GM19452 (cell line): ENCODE measurements at regions not wholly inside any gene's neighbourhood (a gene's known extent, or its start where the extent isn't known, plus 50 kb on each side); places are given as distances from the start of the nearest gene placed in this dataset.

Source experiments
- ATAC-seq: cut with Tn5 transposase; IDR thresholded peaks from one replicate; pipeline ENCODE4 v1.9.1; 2021; ENCODE audit not compliant: unreplicated experiment

GRCh38 chr3:40848421-40848820 lies 323.7 kb downstream of the ZNF621 start:
- no peak for ATAC-seq

DNA sequence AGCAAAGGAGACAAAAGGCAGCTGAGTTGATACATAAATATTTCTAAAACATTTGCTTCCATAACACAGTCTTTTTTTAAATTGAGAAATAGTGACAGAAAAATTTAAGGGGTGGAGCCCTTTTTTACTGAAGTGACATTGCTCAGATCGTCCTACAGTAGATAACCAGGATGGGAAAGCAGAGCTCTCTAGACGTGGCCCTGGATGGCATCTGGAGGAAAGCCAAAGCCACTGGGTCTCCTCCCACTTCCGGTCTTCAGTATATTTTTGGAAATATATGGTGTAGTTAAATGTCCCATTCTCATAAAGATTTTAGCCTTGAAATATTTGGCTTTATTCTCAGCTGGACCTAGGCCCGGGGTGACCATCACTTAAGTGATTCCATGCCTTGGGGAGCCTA lies 326.1 kb downstream of the ZNF621 start:
- no peak for ATAC-seq

- no peak for ATAC-seq
These were observed 327.1 kb downstream of the ZNF621 start for GRCh38 chr3:40851836-40852235.

- ATAC-seq: no peak
These were observed 328.0 kb downstream of the ZNF621 start for GRCh38 chr3:40852712-40853111.

DNA sequence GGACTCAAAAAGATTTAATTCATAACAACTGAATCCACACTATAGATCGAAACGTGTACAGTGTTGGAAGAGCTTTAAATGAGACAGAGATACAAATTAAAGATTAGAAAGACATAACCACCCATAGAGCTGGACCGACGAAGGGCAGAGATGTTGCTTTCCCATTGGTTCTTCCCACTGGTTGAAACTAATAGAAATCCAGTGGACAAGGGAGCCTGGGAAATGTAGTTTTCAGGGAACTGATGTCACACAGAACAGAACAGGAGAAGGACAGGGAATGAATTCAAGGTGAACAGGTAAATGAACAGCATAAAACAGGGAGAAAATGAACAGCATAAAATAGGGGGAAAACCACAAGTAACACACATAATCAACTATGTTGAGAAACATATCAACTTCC lies 328.7 kb downstream of the ZNF621 start:
- no peak for ATAC-seq

DNA sequence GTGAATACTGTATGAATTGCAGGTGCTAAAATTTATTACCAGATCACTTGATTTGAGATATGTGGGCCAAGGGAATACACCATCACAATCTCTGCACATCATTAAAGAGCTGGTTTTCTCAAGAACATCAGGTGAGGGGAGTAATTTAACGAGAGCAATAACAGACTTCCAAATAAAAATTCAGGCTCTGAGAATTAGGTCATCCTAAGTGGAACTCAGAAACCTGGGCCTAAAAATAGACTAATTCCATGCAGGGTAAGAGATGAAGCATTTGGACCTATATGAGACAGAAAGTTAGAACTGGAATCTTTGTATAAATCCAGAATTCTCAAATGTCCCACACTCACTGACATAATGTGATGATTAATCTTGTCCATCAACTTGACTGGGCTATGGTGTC lies 331.1 kb downstream of the ZNF621 start:
- no peak for ATAC-seq

DNA sequence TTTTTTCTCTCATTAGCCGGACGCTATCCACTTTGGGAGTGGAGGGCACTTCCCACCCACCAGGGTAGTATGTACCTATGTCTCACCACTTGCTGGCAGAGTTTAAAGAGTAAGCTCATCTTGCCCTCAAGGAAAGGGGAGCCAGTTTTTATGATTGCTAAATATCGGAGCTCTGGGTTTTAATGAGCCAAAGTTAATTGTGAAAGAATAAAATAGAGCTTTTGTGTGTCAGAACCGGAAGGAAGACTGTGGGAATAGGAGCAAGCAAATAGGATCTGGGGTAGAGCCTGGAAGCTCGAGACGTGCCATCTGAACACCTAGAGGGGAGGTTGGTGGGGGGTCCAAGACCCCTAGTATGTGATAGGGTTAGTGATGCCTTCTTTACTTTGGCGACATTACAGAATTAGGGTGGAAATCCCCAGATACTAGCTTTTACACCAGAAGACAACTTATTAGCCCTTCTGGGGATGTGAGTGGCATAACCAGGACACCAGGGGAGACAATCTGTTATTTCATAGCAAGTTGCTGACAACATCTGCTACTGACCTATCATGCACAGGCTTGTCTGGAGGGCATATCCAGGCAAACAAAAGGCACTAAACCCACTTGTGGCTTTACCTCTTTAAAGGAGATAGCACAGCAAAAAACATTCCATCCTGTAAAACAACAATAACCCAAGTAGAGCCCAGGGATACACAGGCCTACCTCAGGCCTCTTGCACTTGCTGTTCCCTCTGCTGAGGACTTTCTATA lies 333.8 kb downstream of the ZNF621 start:
- ATAC-seq: no peak

- no peak for ATAC-seq
These were observed 336.4 kb upstream of the CTNNB1 start for GRCh38 chr3:40862946-40863345.

- ATAC-seq: no peak
These were observed 335.0 kb upstream of the CTNNB1 start for GRCh38 chr3:40864146-40864782.

DNA sequence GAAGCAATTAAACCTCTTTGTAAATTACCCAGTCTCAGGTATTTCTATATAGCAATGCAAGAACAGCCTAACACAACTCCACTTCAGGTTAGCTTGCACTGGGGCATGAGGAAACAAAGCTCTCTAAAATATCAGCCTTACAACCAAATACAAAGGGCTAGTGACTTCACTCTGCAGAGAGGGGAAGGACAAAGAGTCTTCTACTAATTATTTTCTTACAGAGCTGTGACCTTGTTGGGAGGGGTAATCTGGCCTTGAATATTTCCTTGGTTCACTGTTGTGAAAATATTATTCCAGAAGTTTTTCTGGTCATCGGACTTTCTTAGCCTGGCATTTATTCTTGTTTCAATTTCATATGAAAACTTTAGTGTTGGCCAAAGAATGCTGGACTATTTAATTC lies 334.4 kb upstream of the CTNNB1 start:
- ATAC-seq: no peak

DNA sequence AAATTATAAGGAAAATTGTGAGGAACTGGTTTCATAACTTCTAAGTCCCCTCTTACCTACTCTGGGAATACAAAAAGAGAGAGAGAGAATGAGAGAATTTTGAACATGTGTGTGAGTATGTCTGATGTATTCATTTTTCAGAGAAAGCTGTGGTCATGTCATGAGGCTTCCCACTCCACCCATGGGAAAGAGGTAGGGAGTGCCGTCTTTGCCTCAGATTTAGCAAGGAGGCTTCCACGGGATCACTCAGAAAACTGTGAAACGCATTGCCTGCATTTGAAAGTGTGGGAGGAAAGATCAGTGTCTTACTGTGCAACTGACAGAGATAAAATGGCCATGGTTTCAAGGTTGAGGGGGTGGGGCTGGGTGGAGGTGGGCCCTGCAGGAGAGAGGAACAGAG lies 331.5 kb upstream of the CTNNB1 start:
- ATAC-seq: no peak

DNA sequence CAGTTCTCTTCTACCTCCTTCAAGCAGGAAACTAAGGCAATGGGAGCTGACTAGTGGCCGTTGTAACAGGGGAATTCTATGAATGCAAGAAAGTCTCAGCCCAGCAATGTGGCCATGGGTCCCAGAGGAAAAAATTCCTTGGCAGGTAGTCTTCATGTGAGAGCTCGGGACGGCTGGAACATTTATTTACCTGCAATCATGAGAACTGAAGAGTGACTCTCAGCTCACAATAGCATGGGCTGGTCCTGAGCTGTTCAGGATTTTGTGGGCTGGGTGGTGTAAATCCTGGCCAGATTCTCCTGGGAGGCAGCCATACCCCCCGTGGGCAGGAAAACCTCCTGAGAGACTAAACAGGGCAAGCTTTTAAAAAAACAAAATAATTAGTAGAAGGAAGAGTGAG lies 330.3 kb upstream of the CTNNB1 start:
- no peak for ATAC-seq

GRCh38 chr3:40869939-40870338 lies 329.4 kb upstream of the CTNNB1 start:
- ATAC-seq: no peak

- no peak for ATAC-seq
These were observed 327.9 kb upstream of the CTNNB1 start for GRCh38 chr3:40871394-40871793.

- no peak for ATAC-seq
These were observed 326.9 kb upstream of the CTNNB1 start for GRCh38 chr3:40872258-40872920.

DNA sequence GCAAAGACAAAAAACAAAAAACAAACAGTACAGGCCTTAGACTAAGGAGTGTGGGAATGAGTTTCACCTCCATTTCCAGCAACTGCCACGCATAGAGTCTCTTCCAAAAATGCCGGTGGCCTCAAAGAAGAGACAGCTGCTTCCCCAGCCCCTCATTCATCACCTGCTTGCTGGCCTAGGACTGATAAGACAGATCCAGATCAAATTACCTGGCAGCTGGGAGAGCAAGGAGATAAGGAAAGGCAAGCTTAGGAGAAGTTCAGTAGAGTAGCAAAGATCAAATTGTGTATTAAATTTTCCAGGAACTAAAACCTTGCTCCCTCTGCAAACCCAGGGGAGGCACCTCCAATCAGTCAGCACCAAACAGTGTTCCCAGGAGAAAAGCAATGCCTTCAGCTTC lies 325.8 kb upstream of the CTNNB1 start:
- no peak for ATAC-seq

DNA sequence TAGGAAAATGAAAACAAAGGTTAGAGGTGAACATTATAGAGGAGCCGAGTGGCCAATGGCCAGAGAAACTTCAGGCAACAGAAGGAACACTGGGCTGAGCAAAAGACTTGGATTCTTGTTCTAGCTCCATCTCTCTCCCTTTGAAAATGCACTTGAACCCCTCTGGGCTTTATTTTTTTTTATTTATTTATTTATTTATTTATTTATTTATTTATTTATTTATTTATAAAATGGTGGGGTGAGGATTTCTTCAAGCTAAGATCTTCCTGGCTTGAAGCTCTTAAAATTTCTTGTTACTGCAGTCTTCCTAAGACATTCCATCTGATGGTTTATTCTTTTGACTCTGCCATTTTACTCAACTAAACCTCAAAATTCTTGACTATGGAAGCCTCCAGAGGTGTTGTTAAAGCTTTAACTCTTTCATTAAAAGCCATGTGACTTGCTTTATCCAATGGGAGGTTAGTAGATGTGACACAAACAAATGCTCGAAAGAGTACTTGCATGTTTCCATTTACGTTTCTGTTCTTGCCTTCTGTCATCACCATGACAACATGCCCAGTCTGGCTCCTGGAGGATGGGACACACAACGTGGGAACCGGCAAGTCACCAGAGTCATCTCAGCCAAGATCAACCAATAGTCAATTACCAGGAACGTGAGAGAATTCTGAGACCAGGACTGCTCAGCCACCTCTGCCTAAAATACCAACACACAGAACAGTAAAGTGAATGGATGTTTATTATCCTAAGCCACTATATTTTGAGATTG lies 325.2 kb upstream of the CTNNB1 start:
- no peak for ATAC-seq

DNA sequence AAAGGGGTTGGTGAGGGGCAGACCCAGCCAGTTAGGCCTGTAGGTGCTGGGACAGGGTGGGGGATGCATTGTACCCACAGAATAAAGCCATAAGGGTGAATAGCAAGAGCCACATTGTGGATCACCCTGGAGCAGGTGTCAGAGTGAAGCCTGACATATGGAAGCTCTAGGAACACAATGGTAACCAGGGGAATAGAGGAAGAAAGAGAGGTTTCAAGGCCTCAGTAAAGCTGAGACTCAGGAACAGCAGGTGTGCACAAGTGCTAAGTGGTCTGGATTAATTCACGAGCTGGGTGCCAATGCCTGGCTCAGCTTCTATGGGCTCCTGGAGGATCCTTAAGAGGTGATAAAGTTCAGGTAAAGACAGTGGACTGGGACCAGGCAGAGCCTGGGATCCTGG lies 323.7 kb upstream of the CTNNB1 start:
- no peak for ATAC-seq

DNA sequence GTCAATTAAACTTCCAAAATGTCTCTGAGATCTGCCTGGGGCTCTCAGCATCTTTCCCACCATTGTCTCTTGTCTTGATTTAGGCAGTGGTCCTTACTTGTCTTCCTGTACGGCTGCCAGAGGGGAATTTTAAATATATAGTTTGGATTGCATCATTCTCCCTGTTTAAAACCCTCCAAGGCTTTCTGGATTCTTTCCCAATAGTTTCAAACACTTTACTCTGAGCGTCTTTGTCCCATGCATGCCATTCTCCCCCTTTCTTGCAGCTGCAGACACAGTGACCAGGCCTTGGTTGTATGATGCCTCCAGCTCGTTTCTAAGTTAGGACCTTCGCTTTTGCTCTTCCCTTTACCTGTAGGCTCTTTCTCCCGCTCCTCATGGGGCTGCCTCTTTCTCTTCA lies 323.3 kb upstream of the CTNNB1 start:
- ATAC-seq: no peak

- no peak for ATAC-seq
These were observed 322.8 kb upstream of the CTNNB1 start for GRCh38 chr3:40876496-40876895.

DNA sequence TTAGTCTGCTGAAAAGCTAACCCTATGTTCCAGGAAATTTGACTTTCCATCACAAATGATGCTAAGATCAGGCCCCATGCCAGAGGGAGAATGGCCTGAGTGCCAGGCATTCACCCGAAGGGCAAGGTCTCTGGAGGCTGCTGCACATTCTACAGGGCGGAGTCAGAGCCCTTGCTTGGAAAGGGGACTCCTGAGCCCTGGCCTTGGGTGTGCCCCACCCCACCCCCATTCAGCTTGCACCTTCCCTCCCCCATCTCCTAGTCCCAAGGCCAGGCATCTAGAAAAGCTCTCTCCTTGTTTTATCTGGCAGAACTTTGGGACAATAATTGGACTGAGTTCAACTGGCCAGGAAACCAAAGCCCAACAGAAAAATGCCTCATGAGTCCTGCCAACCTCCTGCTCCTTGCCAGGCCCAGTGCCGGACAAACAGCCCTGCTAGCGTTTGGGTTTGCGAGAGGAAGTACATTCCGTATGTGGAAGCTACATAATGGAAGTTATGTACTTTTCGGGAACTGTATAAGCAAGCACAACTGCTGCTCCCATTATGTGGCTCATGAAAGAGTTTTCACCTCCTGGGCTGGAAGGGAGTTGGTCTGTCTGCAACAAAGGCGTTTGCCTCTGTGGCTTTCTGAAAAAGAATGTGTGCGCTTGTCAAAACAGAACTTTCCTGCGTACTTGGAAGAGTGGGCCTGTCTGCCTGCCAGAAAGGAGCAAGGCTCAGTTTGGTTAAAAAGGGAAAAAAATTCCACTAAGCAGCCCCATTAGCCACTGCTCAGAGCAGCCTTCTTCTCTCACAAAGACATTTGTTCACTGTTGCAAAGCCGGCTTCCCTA lies 321.5 kb upstream of the CTNNB1 start:
- no peak for ATAC-seq
